ENCODE measurements at regions not wholly inside any gene's neighbourhood (a gene's known extent, or its start where the extent isn't known, plus 50 kb on each side); places are given as distances from the start of the nearest gene placed in this dataset.

DNA sequence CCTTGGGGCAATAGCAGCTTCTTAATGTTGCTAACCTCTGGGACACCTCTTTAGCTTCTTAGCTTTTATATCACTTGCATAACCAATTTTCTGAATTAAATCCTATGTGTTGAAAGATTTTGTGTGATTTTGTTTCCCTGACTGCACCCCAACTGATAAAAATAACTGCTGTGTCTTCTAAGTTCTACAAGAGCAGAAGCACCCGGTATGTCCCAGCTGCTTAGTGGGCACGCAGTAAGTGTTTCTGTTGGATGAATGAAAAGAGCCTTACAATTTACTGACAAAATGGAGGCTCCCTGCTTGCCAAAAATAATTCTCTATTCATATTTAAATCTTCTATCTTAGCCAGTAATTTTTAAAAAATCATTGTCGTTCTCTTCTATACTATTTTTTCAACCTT lies 53.1 kb upstream of the GALNT5 start:
- no peaks in the 10 kb centered on the region for H3K27me3 ChIP-seq (ENCODE audit: control insufficient read depth, insufficient read depth, low read length)
- TF ChIP-seq, protein P1, sequence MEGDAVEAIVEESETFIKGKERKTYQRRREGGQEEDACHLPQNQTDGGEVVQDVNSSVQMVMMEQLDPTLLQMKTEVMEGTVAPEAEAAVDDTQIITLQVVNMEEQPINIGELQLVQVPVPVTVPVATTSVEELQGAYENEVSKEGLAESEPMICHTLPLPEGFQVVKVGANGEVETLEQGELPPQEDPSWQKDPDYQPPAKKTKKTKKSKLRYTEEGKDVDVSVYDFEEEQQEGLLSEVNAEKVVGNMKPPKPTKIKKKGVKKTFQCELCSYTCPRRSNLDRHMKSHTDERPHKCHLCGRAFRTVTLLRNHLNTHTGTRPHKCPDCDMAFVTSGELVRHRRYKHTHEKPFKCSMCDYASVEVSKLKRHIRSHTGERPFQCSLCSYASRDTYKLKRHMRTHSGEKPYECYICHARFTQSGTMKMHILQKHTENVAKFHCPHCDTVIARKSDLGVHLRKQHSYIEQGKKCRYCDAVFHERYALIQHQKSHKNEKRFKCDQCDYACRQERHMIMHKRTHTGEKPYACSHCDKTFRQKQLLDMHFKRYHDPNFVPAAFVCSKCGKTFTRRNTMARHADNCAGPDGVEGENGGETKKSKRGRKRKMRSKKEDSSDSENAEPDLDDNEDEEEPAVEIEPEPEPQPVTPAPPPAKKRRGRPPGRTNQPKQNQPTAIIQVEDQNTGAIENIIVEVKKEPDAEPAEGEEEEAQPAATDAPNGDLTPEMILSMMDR (IDR thresholded peaks at IDR 0.05; ENCODE audit: insufficient read depth, low read length, severe bottlenecking), result no peak
- no peak overlapping the region for H3K4me3 ChIP-seq (ENCODE audit: low read depth, low read length)
- H3K36me3 ChIP-seq (ENCODE audit: control insufficient read depth, insufficient read depth, low read length), result no peaks in the 10 kb centered on the region
- no peak for FAIRE-seq
- no peak for DNase-seq (ENCODE audit: low read depth)

DNA sequence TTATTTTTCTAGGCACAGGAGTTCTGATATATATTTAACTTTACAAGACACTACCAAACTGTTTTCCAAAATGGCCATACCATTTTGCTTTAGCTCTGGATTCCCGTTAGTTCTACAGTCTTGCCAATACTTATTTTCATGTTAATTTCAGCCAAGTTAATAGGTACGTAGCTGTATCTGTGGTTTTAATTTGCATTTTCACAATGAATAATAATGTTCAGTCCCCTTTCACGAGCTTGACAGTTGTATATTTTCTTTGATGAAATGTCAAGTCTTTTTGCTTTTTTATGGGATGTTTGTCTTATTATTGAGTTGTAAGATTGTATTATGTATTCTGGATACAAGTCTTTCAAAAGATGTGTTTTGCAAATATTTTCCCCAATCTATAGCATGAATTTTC lies 50.6 kb upstream of the GALNT5 start:
- FAIRE-seq (no peak), DNase-seq (ENCODE audit: low read depth) (no peak)
- Histone ChIP-seq H3K4me3 (ENCODE audit: low read depth, low read length) (no peak overlapping the region), H3K36me3 (ENCODE audit: control insufficient read depth, insufficient read depth, low read length) (no peaks in the 10 kb centered on the region), H3K27me3 (ENCODE audit: control insufficient read depth, insufficient read depth, low read length) (no peaks in the 10 kb centered on the region)
- TF ChIP-seq, protein P1 (IDR thresholded peaks at IDR 0.05; ENCODE audit: insufficient read depth, low read length, severe bottlenecking), result no peak
